ENCODE measurements at regions not wholly inside any gene's neighbourhood (a gene's known extent, or its start where the extent isn't known, plus 50 kb on each side); places are given as distances from the start of the nearest gene placed in this dataset.

- Histone ChIP-seq H3K9me2 (ENCODE audit: insufficient read depth) (no peaks in the 10 kb centered on the region), H3K4me3 (no peak overlapping the region), H4K20me1 (ENCODE audit: insufficient read depth) (no peaks in the 10 kb centered on the region), H3K79me2 (ENCODE audit: insufficient read depth) (no peaks in the 10 kb centered on the region), H3F3A (ENCODE audit: insufficient read depth) (no peaks in the 10 kb centered on the region), H3K9ac (no peak overlapping the region), H3K4me1 (ENCODE audit: insufficient read depth) (no peaks in the 10 kb centered on the region), H3K4me2 (ENCODE audit: unreplicated experiment) (no peak overlapping the region), H2AFZ (no peak overlapping the region), H3K27me3 (replicated peaks; ENCODE audit: insufficient read depth) (no peaks in the 10 kb centered on the region), H3K36me3 (ENCODE audit: low read depth) (no peaks in the 10 kb centered on the region), H3K9me3 (ENCODE audit: low read depth) (peaks cover 3% of the 10 kb centered on the region), H3K27ac (no peak overlapping the region)
- in situ Hi-C loops (cut with MboI) = no loop called here
- DNase-seq = no peak
- 0 to 7% methylated on average over 2 of the region's 2 CpGs for WGBS, 2 experiments (ENCODE audit: low coverage in 1 of 2, low lambda C conversion rate in 2 of 2, missing lambda C conversion rate in 2 of 2)
- no peak for TF ChIP-seq EZH2phosphoT487 (IDR thresholded peaks at IDR 0.05; ENCODE audit: insufficient read depth, low read depth)
- no peak for TF ChIP-seq EZH2 (IDR thresholded peaks at IDR 0.05; ENCODE audit: insufficient read depth, poor library complexity, severe bottlenecking)
These were observed 690.1 kb downstream of the CDH18 start for GRCh38 chr5:19297934-19298333.

- no peaks in the 10 kb centered on the region for H3F3A ChIP-seq (ENCODE audit: insufficient read depth)
- no peaks in the 10 kb centered on the region for H3K4me1 ChIP-seq (ENCODE audit: insufficient read depth)
- in situ Hi-C loops (cut with MboI) = no loop called here
- no peak overlapping the region for H3K27ac ChIP-seq
- no peak overlapping the region for H2AFZ ChIP-seq
- WGBS, 2 experiments (ENCODE audit: low coverage in 1 of 2, low lambda C conversion rate in 2 of 2, missing lambda C conversion rate in 2 of 2) = 0% methylated on average over 1 of the region's 1 CpG
- no peaks in the 10 kb centered on the region for H3K27me3 ChIP-seq (replicated peaks; ENCODE audit: insufficient read depth)
- H3K9me3 ChIP-seq (ENCODE audit: low read depth) = peaks cover 3% of the 10 kb centered on the region
- no peaks in the 10 kb centered on the region for H3K36me3 ChIP-seq (ENCODE audit: low read depth)
- DNase-seq = no peak
- H3K4me3 ChIP-seq = no peak overlapping the region
- no peak overlapping the region for H3K9ac ChIP-seq
- no peaks in the 10 kb centered on the region for H3K79me2 ChIP-seq (ENCODE audit: insufficient read depth)
- no peaks in the 10 kb centered on the region for H4K20me1 ChIP-seq (ENCODE audit: insufficient read depth)
- no peaks in the 10 kb centered on the region for H3K9me2 ChIP-seq (ENCODE audit: insufficient read depth)
- no peak overlapping the region for H3K4me2 ChIP-seq (ENCODE audit: unreplicated experiment)
- TF ChIP-seq EZH2 (IDR thresholded peaks at IDR 0.05; ENCODE audit: insufficient read depth, poor library complexity, severe bottlenecking) (no peak), EZH2phosphoT487 (IDR thresholded peaks at IDR 0.05; ENCODE audit: insufficient read depth, low read depth) (no peak)
These were observed 686.7 kb downstream of the CDH18 start for GRCh38 chr5:19301271-19301670.

GRCh38 chr5:19314840-19315239, 673.2 kb downstream of the CDH18 start:
- H3K4me1 ChIP-seq (ENCODE audit: insufficient read depth) = no peaks in the 10 kb centered on the region
- DNase-seq = no peak
- no peak overlapping the region for H3K27ac ChIP-seq
- 0% methylated on average over 1 of the region's 1 CpG for WGBS, 2 experiments (ENCODE audit: low coverage in 1 of 2, low lambda C conversion rate in 2 of 2, missing lambda C conversion rate in 2 of 2)
- H3K9me3 ChIP-seq (ENCODE audit: low read depth) = no peaks in the 10 kb centered on the region
- H3K4me2 ChIP-seq (ENCODE audit: unreplicated experiment) = no peak overlapping the region
- TF ChIP-seq EZH2phosphoT487 (IDR thresholded peaks at IDR 0.05; ENCODE audit: insufficient read depth, low read depth) (no peak), EZH2 (IDR thresholded peaks at IDR 0.05; ENCODE audit: insufficient read depth, poor library complexity, severe bottlenecking) (no peak)
- in situ Hi-C loops (cut with MboI) = no loop called here
- no peak overlapping the region for H3K4me3 ChIP-seq
- H4K20me1 ChIP-seq (ENCODE audit: insufficient read depth) = no peaks in the 10 kb centered on the region
- no peaks in the 10 kb centered on the region for H3F3A ChIP-seq (ENCODE audit: insufficient read depth)
- no peaks in the 10 kb centered on the region for H3K9me2 ChIP-seq (ENCODE audit: insufficient read depth)
- H3K9ac ChIP-seq = no peak overlapping the region
- no peaks in the 10 kb centered on the region for H3K79me2 ChIP-seq (ENCODE audit: insufficient read depth)
- H3K36me3 ChIP-seq (ENCODE audit: low read depth) = no peaks in the 10 kb centered on the region
- H2AFZ ChIP-seq = no peak overlapping the region
- H3K27me3 ChIP-seq (replicated peaks; ENCODE audit: insufficient read depth) = no peaks in the 10 kb centered on the region

GRCh38 chr5:19319252-19319651, 668.7 kb downstream of the CDH18 start:
- H3K9me2 ChIP-seq (ENCODE audit: insufficient read depth) = no peaks in the 10 kb centered on the region
- H2AFZ ChIP-seq = no peak overlapping the region
- no peaks in the 10 kb centered on the region for H3K36me3 ChIP-seq (ENCODE audit: low read depth)
- no peak overlapping the region for H3K4me2 ChIP-seq (ENCODE audit: unreplicated experiment)
- 25 to 33% methylated on average over 1 of the region's 1 CpG for WGBS, 2 experiments (ENCODE audit: low coverage in 1 of 2, low lambda C conversion rate in 2 of 2, missing lambda C conversion rate in 2 of 2)
- H3K79me2 ChIP-seq (ENCODE audit: insufficient read depth) = no peaks in the 10 kb centered on the region
- no peaks in the 10 kb centered on the region for H3K9me3 ChIP-seq (ENCODE audit: low read depth)
- no peak overlapping the region for H3K27ac ChIP-seq
- H3K27me3 ChIP-seq (replicated peaks; ENCODE audit: insufficient read depth) = no peaks in the 10 kb centered on the region
- no peaks in the 10 kb centered on the region for H4K20me1 ChIP-seq (ENCODE audit: insufficient read depth)
- no peak overlapping the region for H3K9ac ChIP-seq
- H3K4me1 ChIP-seq (ENCODE audit: insufficient read depth) = no peaks in the 10 kb centered on the region
- no peak for DNase-seq
- no peak overlapping the region for H3K4me3 ChIP-seq
- TF ChIP-seq EZH2phosphoT487 (IDR thresholded peaks at IDR 0.05; ENCODE audit: insufficient read depth, low read depth) (no peak), EZH2 (IDR thresholded peaks at IDR 0.05; ENCODE audit: insufficient read depth, poor library complexity, severe bottlenecking) (no peak)
- H3F3A ChIP-seq (ENCODE audit: insufficient read depth) = no peaks in the 10 kb centered on the region
- in situ Hi-C loops (cut with MboI) = no loop called here
